ENCODE measurements at regions not wholly inside any gene's neighbourhood (a gene's known extent, or its start where the extent isn't known, plus 50 kb on each side); places are given as distances from the start of the nearest gene placed in this dataset.

DNA sequence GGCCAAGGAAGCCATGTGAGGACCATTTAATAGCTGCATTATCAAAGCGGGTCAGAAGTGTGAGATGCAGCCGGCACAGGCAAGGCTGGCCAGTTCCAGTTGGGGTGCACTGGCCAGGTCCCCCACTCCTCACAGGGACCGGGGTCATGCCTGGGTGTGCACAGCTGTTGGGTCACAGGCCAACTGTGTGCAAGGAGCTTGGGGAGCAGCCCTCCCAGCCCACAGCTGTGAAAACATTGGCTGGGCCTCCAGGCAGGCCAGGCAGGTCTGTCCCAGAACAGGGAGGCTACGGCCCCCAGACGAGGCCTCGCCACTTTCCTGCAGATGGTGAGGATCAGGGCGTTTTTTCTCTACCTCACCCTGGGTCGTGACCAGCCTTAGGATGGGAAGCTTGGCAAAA, 521.0 kb downstream of the NTRK3 start:
- TF ChIP-seq, protein P1, sequence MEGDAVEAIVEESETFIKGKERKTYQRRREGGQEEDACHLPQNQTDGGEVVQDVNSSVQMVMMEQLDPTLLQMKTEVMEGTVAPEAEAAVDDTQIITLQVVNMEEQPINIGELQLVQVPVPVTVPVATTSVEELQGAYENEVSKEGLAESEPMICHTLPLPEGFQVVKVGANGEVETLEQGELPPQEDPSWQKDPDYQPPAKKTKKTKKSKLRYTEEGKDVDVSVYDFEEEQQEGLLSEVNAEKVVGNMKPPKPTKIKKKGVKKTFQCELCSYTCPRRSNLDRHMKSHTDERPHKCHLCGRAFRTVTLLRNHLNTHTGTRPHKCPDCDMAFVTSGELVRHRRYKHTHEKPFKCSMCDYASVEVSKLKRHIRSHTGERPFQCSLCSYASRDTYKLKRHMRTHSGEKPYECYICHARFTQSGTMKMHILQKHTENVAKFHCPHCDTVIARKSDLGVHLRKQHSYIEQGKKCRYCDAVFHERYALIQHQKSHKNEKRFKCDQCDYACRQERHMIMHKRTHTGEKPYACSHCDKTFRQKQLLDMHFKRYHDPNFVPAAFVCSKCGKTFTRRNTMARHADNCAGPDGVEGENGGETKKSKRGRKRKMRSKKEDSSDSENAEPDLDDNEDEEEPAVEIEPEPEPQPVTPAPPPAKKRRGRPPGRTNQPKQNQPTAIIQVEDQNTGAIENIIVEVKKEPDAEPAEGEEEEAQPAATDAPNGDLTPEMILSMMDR (IDR thresholded peaks at IDR 0.05): no peak
- TF ChIP-seq EP300 (IDR thresholded peaks at IDR 0.05) (no peak), POLR2A (IDR thresholded peaks at IDR 0.05) (no peak)
